ENCODE measurements at regions not wholly inside any gene's neighbourhood (a gene's known extent, or its start where the extent isn't known, plus 50 kb on each side); places are given as distances from the start of the nearest gene placed in this dataset.

DNA sequence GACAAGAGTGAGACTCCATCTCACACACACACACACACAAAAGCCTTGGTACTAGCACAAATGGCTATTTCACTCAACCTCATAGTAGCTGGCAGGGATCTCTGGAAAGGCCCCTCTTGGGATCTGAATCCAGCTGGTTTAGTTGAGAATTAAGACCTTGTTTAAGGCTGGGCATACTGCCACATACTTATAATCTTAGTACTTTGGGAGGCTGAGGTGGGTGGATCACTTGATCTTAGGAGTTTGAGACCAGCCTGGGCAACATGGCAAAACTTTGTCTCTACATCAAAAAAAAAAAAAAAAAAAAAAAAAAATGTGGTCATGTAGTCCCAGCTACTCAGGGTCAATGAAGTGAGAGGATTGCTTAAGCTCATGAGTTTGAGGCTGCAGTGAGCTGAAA is 628.3 kb downstream of the MMUT start:
- TF ChIP-seq TAF1 (IDR thresholded peaks at IDR 0.05; ENCODE audit: low read depth) (no peak), CREB1 (IDR thresholded peaks at IDR 0.05; ENCODE audit: low read depth) (no peak)
- TF ChIP-seq, protein P1, sequence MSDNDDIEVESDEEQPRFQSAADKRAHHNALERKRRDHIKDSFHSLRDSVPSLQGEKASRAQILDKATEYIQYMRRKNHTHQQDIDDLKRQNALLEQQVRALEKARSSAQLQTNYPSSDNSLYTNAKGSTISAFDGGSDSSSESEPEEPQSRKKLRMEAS (IDR thresholded peaks at IDR 0.05), result no peak

All from Ishikawa (cell line).